Spleen (tissue), 11 donors: ENCODE measurements at regions not wholly inside any gene's neighbourhood (a gene's known extent, or its start where the extent isn't known, plus 50 kb on each side); places are given as distances from the start of the nearest gene placed in this dataset.

Source experiments
- DNase-seq: peaks from one replicate; pipeline ENCODE4 v3.0.0-alpha.2; 2020
- H3K27ac ChIP-seq, 8 donors: fragments of 200-600 bp; sonication (generic) in 7 of 8; 1 replicate in 4 of 8; 2 replicates in 4 of 8; pipeline versions ENCODE4 v1.5.0 to v1.8.0; 2016 to 2021; ENCODE audit warnings: inconsistent platforms in 4 of 8, mild to moderate bottlenecking in 4 of 8, moderate library complexity in 1 of 8
- H3K27me3 ChIP-seq, 7 donors: fragments of 200-600 bp; sonication (generic) in 6 of 7; replicated peaks in 1 of 7; 1 replicate in 4 of 7; 2 replicates in 3 of 7; pipeline versions ENCODE4 v1.5.0 to v1.8.0; 2016 to 2021; ENCODE audit warnings: inconsistent platforms in 3 of 7, mild to moderate bottlenecking in 1 of 7
- H3K36me3 ChIP-seq, 6 donors: fragments of 200-600 bp; sonication (generic) in 5 of 6; 1 replicate in 4 of 6; 2 replicates in 2 of 6; pipeline versions ENCODE4 v1.5.0 to v1.8.0; 2016 to 2021; ENCODE audit warnings: inconsistent platforms in 2 of 6
- H3K4me1 ChIP-seq, 6 donors: fragments of 200-600 bp; sonication (generic) in 5 of 6; 1 replicate in 3 of 6; 2 replicates in 3 of 6; pipeline versions ENCODE4 v1.5.0 to v1.8.0; 2016 to 2021; ENCODE audit warnings: inconsistent platforms in 3 of 6
- H3K4me3 ChIP-seq, 8 donors: fragments of 200-600 bp; sonication (generic) in 7 of 8; 1 replicate in 4 of 8; 2 replicates in 4 of 8; pipeline versions ENCODE4 v1.5.0 to v1.8.0; 2016 to 2021; ENCODE audit warnings: inconsistent platforms in 4 of 8, mild to moderate bottlenecking in 4 of 8, moderate library complexity in 2 of 8
- H3K9me3 ChIP-seq, 8 donors: fragments of 200-600 bp; sonication (generic) in 7 of 8; 1 replicate in 4 of 8; 2 replicates in 4 of 8; pipeline versions ENCODE4 v1.5.0 to v1.8.0; 2016 to 2021; ENCODE audit warnings: inconsistent platforms in 4 of 8
- CTCF ChIP-seq, 11 experiments: fragments of 200-600 bp in 7 of 11; fragments of 450-650 bp in 4 of 11; sonication (generic) in 4 of 11; IDR thresholded peaks in 8 of 11; conservative IDR thresholded peaks in 3 of 11; 1 replicate in 7 of 11; 2 replicates in 4 of 11; pipeline versions ENCODE4 v1.4.0 to v1.8.0; 2016 to 2021; ENCODE audit warnings: antibody characterized with exemption in 11 of 11, inconsistent platforms in 4 of 11, mild to moderate bottlenecking in 1 of 11
- POLR2A ChIP-seq, 3 donors: fragments of 450-650 bp; IDR thresholded peaks; one replicate each; pipeline ENCODE4 v1.5.1; 2017; ENCODE audit warnings: antibody characterized with exemption in 3 of 3, mild to moderate bottlenecking in 1 of 3
- POLR2AphosphoS5 ChIP-seq, 3 donors: sonication (generic); formaldehyde crosslinking; IDR thresholded peaks; one replicate each; pipeline ENCODE4 v1.5.1; 2017; ENCODE audit warnings: antibody characterized with exemption in 3 of 3
- WGBS, 5 donors: extraction: QIAGEN DNeasy Blood & Tissue Kit in 3 of 5; methylation state at CpG; one replicate each; pipeline versions ENCODE4 v1.1.5 to v1.1.7; 2013 to 2018; 5-methylcytosine and 5-hydroxymethylcytosine counted together
- intact Hi-C: fragments of 100-400 bp; cut with DNase I; formaldehyde crosslinking; loops from one replicate; pipeline ENCODE4 v1.15.0; 2023; ENCODE audit warnings: low total_unique reads
- donor health status: healthy with polysubstance abuse.
- donor health status: DM: no; HTN: no; CAD: no; lungs with moderate emphysema.
- donor health status: DM: no; HTN: no; CAD: no.
- donor health status: Bipolar disorder and iron deficiency.
- donor health status: healthy.
- donor health status: DM: no; HTN: no; CAD: no.
- donor health status: DM: yes; HTN: yes; CAD: no.

DNA sequence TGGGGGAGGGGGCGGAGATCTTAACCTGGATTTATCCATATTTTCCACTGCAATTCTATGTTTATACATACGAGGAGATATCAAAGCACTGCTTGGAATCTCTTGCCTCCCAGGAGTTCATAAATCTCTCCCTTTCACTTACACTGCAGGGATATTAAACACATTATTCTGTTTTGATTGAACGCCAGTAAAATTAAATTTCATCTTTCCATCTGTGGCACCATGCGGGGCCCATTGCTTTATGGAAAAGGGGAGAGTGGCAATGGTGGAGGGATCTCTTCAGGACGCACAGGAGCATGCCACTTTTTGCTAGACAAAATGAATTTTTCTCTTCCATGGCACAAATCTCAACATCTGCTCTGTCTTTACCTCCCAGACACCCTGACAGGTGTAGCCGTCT lies 648.0 kb upstream of the PLXNA2 start:
- Histone ChIP-seq H3K27ac (no peak overlapping the region), H3K4me1 (no peaks in the 10 kb centered on the region), H3K4me3 (no peak overlapping the region), H3K9me3 (no peaks in the 10 kb centered on the region), H3K36me3 (no peaks in the 10 kb centered on the region), H3K27me3 (no peaks in the 10 kb centered on the region)
- DNase-seq: no peak
- WGBS, 5 donors: 81 to 94% (median 86%) methylated on average over 6 of the region's 6 CpGs
- intact Hi-C loops: no loop called here
- TF ChIP-seq POLR2AphosphoS5 (IDR thresholded peaks at IDR 0.05): no peak
- TF ChIP-seq POLR2A (IDR thresholded peaks at IDR 0.05): no peak
- no peak for TF ChIP-seq CTCF (IDR thresholded peaks at IDR 0.05 in 8 of 11, conservative IDR thresholded peaks at IDR 0.05 in 3 of 11)

DNA sequence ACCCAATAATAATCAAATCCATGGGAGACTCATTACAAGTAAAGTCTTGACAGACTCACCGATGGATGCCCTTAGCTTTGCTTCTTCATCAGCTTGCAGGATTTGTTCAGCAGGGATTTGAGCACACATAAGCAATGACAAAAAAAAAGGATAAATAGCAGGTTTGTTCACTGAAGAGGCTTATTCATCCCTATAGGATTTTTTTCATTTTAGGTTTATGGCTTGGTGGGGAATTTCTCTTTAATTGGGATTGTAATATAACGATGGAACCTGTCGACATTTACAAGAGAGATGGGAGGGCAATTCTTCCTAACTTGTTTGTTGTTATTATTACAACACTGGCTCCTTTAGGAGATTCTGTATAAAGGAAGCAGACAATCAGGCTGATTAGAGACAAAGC lies 649.1 kb upstream of the PLXNA2 start:
- H3K27me3 ChIP-seq: no peaks in the 10 kb centered on the region
- no peak overlapping the region for H3K27ac ChIP-seq
- H3K4me3 ChIP-seq: no peak overlapping the region
- TF ChIP-seq POLR2AphosphoS5 (IDR thresholded peaks at IDR 0.05): no peak
- no peak for TF ChIP-seq POLR2A (IDR thresholded peaks at IDR 0.05)
- TF ChIP-seq CTCF (IDR thresholded peaks at IDR 0.05 in 8 of 11, conservative IDR thresholded peaks at IDR 0.05 in 3 of 11): no peak
- DNase-seq: no peak
- intact Hi-C loops: no loop called here
- H3K4me1 ChIP-seq: no peaks in the 10 kb centered on the region
- WGBS, 5 donors: 77 to 85% (median 84%) methylated on average over 3 of the region's 3 CpGs
- H3K36me3 ChIP-seq: no peaks in the 10 kb centered on the region
- H3K9me3 ChIP-seq: no peaks in the 10 kb centered on the region

- H3K4me1 ChIP-seq: no peaks in the 10 kb centered on the region
- intact Hi-C loops: no loop called here
- 85 to 94% (median 92%) methylated on average over 1 of the region's 1 CpG for WGBS, 5 donors
- TF ChIP-seq POLR2AphosphoS5 (IDR thresholded peaks at IDR 0.05): no peak
- TF ChIP-seq CTCF (IDR thresholded peaks at IDR 0.05 in 8 of 11, conservative IDR thresholded peaks at IDR 0.05 in 3 of 11): no peak
- no peak for TF ChIP-seq POLR2A (IDR thresholded peaks at IDR 0.05)
- no peak overlapping the region for H3K4me3 ChIP-seq
- H3K9me3 ChIP-seq: no peaks in the 10 kb centered on the region
- H3K27me3 ChIP-seq: no peaks in the 10 kb centered on the region
- H3K27ac ChIP-seq: no peak overlapping the region
- no peaks in the 10 kb centered on the region for H3K36me3 ChIP-seq
- DNase-seq: no peak
Measured at GRCh38 chr1:208895181-208895580, 651.0 kb upstream of the PLXNA2 start.

GRCh38 chr1:208895820-208896219 lies 651.6 kb upstream of the PLXNA2 start:
- intact Hi-C loops: no loop called here
- H3K36me3 ChIP-seq: no peaks in the 10 kb centered on the region
- H3K4me1 ChIP-seq: no peaks in the 10 kb centered on the region
- WGBS, 5 donors: 77 to 96% (median 82%) methylated on average over 1 of the region's 1 CpG
- no peak overlapping the region for H3K4me3 ChIP-seq
- TF ChIP-seq POLR2A (IDR thresholded peaks at IDR 0.05) (no peak), CTCF (IDR thresholded peaks at IDR 0.05 in 8 of 11, conservative IDR thresholded peaks at IDR 0.05 in 3 of 11) (no peak), POLR2AphosphoS5 (IDR thresholded peaks at IDR 0.05) (no peak)
- H3K27me3 ChIP-seq: no peaks in the 10 kb centered on the region
- no peak overlapping the region for H3K27ac ChIP-seq
- no peaks in the 10 kb centered on the region for H3K9me3 ChIP-seq
- DNase-seq: no peak
